Activated CD8-positive, alpha-beta memory T cell treated with anti-CD3 and anti-CD28 coated beads for 1 hour (primary cell): ENCODE measurements at regions not wholly inside any gene's neighbourhood (a gene's known extent, or its start where the extent isn't known, plus 50 kb on each side); places are given as distances from the start of the nearest gene placed in this dataset.
"Not testable (repeated sequence)": the region's sequence is repeated elsewhere in the genome, so short reads cannot be mapped to it uniquely, and the experiment has no call there.

Experiments
- DNase-seq, 2 donors: peaks; one replicate each; pipeline ENCODE4 v3.0.0-alpha.2; 2020; ENCODE audit warnings: low read depth in 1 of 2; ENCODE audit errors: extremely low read depth in 1 of 2

GRCh38 chr7:68914006-68914405, 684.3 kb upstream of the AUTS2 start:
- no peak for DNase-seq

DNA sequence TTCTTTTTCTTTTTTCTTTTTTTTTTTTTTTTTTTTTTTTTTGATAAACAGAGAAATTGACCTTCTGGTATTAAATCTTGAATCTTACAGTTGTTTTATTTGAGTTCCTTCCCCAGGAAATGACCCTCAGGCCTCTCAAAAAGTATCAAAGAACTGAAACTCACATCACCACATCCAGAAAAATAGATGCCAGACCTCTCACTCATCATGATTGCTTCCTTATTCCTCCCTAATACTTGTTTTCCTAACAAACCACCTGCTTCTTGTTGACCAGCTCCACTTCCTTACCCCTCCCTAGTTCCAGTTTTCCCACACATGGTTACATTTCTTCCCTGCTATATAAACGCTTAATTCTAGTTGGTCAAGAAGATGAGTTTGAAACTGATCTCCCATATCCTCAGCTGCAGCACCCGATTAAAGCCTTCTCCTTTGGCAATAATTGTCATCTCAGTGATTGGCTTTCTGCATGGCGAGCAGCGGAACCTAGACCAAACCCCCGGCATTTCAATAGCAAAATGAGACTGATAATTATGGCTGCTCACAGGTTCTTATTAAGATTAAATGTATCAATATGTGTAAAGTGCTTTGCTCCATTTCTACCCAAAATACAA, 681.1 kb upstream of the AUTS2 start:
- DNase-seq, result no peak

GRCh38 chr7:68918621-68919020, 679.7 kb upstream of the AUTS2 start:
- DNase-seq, result no peak

DNA sequence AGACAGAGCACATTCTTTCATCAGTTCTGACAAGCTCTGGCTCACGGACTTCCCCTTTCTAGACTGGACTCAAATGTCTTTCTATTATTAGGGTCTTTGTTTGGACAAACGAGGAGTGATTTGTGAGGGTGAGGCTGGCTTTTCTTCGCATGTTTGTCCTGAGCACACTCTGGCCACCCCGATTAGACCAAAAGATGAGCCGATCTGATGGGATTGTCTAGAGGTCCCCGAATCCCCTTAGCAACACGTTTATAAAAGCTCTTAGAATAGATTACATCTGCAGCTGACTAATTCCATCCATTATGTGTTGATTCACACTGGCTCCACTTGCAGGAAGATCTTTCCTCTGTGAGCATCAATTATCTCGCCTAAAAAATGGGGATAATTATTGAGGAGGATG, 675.4 kb upstream of the AUTS2 start:
- no peak for DNase-seq

- no peak for DNase-seq
Measured at GRCh38 chr7:68925241-68925640, 673.0 kb upstream of the AUTS2 start.

GRCh38 chr7:68929781-68930261, 668.5 kb upstream of the AUTS2 start:
- no peak for DNase-seq

DNA sequence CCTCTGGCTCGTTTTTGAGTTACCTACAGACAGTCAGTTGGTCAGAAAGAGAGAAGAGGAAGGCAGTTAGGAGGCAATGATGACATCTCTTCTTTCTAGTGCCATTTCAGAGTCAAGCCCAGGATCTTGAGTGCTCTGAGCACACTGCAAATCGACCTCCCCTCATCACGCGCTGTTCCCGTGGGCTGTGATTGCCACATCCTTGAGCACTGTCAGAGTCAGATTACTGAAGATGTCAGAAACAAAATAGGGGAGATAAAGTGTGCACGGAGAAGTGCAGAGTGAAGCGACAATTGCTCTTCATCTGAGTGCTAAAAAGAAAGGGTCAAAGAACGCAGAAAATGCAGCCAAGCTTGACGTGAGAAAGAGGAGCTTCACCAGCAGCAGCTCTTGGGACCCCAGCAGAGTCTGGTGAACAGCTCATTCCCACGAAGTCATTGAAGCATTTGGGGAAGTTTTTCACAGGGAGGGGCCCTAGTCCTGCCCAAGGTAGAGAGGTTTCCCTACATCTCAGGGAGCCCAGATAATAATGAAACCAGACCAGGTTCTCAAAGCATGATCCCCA, 661.7 kb upstream of the AUTS2 start:
- DNase-seq, result no peak

- DNase-seq, result no peak
Measured at GRCh38 chr7:68938151-68938550, 660.1 kb upstream of the AUTS2 start.

GRCh38 chr7:68943786-68944185, 654.5 kb upstream of the AUTS2 start:
- no peak for DNase-seq

DNA sequence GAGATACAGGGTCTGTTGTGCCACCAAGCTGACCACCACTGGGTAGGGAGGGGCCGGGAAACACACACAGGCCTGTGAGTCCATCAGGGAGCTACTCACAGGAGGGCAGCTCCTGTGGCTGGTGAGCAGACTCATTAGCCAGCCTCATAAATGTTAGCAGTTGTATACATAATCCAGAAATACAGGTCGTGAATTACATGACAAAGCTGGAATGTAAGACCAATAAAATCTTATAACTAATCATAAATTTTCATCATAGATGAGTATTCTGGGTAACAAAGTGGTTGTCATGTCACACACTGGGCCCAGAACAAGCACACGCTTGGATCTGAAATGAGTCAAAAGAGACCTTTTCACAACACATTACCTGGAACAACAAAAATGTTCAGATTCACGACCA, 642.6 kb upstream of the AUTS2 start:
- no peak for DNase-seq

DNA sequence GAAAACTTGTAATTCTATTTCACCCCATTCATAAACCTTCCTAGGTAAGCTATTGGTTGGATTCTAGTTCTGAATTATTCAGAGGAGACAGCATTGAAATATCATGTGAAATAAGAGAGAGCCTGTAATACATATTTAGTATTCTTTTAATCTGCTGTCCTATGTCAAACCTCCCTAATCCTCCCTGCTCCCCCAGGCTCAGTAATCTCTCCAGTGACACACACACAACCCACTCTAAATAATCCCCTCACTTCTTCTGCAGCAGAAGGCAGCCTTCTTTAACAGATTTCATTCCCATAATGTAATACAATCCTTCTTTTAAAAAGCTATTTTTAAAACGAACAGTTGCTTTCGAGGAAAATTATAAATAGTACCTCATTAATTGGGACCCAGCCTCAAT, 639.7 kb upstream of the AUTS2 start:
- DNase-seq, result no peak

GRCh38 chr7:68963552-68963951, 634.7 kb upstream of the AUTS2 start:
- no peak for DNase-seq

DNA sequence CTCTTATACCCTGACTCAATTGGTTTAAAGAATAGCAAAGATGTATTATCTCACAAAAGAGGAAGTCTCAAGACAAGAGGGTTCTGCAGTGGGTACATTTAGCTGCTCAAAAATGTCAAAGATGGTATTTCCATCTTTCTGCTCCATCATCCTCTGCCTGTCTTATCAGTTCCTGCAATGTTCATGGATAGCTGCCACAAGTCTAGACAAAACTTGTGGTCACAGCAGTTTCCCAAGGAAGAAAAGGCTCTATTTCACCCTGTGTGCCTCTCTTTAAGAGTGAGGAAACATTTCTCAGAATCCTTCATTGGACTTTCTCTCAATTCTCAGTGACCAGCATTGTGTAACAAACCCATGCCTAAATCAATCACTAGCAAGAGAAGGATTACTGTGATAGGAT, 634.2 kb upstream of the AUTS2 start:
- no peak for DNase-seq

DNA sequence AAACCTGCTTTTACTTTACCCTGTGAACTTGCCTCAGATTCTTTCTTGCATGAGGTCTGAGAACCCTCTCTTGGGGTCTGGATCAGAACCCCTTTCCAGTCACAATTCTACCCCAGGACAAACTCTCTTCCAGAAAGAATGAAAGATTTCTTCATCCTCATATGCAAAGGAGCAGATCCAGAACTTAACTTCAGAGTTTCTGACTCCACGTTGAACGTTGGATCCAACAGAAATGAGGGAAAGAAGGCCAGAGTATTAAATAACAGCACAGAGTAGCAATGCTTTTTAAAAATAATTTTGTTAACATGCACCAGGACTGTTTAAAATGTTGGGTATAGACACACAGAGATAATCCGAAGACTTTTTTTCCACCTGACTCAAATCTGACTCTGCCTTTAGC, 632.9 kb upstream of the AUTS2 start:
- no peak for DNase-seq

- DNase-seq, result no peak
Measured at GRCh38 chr7:68967598-68967997, 630.7 kb upstream of the AUTS2 start.

GRCh38 chr7:68969571-68969970, 628.7 kb upstream of the AUTS2 start:
- DNase-seq, result no peak

DNA sequence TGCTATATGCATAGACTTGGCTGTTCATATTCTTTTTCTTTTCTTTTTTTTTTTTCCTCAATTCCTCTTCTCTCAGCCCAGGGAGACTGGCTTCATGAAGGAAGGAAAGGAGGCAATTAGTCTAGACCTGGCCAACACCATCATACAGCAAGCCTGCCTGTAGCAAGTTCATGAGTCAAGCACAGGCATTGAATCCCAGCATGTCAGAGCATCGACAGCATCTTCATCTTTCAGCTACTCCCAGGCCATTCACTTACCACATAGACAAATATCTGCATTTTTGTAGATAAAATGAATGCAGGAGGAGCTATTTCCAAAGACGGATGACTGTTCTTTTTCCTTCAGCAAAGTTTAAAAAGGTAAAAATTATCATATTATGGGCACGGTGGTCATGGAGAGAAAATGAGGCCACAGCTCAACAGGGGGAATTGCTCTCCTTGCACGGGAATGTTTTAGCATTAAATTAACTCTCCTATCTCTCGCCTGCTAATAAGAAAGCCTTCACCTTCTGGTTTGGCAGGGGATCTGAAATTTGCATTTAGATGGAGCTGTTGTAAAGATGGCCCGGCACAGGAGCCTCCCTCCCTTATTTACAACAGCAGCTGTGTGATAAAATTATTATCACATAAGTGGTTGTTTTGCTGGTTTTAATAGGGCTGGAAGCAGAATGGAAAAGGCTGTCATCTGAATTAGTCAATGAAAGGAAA, 626.5 kb upstream of the AUTS2 start:
- no peak for DNase-seq

DNA sequence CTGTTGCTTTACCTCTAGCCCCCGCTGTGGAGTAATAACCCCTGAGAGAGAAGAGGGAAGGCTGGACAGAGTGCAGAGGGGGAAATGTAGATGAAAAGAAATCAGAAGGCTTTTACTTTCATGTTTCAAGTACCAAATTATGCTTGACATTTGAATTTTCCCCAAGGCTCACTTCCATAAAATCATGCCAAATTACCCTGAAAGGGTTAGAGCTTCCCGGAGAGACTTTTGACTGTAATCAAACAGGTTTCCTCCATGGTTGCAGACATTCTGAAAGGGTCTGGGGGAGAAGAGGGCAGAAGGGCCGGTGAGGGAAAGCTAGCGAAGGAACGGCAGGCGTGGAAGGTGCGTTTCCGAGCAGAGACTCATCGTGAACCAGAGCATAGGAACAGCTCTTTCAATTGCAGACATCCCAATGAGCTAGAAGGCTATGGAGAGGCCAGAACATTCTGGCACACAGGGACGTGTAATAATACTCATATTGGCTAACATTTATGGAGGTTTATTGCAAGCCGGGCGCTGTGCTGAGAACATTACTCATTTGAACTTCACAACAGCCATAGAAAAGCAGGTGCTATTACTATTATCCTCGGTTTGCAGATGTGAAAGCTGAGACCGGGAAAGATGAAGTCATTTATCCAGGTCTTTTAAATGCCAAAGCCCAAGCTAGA, 620.8 kb upstream of the AUTS2 start:
- no peak for DNase-seq

- DNase-seq, result no peak
Measured at GRCh38 chr7:68978710-68979109, 619.6 kb upstream of the AUTS2 start.

DNA sequence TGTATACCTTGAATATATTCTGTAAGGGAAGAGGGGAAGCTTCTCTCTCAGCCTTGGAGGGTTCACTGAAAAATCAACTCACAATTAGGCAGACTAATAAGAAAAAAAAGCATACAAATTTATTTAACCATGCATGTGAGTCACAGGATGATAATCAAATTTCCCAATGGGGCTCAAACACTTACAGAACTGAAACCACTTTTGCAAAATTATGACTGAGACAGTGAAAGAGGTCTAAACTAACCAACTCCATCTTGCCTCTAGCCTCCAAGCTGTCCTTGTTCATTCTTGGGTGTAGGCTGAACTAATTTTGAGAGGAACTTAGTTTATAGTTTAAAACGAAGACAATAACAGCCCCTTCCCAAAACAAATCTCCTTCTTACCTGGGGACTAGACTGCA, 618.3 kb upstream of the AUTS2 start:
- no peak for DNase-seq

DNA sequence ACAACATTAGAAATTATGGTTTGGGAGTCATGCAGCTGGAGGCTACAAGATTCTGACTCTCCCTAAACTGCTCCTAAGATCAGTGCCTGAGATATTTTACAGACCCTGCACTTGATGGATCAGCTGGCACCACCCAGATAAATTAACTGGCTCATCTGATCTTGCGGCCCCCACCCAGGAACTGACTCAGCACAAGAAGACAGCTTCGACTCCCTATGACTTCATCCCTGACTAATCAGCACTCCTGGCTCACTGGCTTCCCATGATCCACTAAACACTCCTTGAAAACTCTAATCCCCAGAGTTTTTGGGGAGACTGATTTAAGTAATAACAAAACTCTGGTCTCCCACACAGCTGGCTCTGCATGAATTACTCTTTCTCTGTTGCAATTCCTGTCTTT, 617.8 kb upstream of the AUTS2 start:
- DNase-seq, result not testable (repeated sequence)

DNA sequence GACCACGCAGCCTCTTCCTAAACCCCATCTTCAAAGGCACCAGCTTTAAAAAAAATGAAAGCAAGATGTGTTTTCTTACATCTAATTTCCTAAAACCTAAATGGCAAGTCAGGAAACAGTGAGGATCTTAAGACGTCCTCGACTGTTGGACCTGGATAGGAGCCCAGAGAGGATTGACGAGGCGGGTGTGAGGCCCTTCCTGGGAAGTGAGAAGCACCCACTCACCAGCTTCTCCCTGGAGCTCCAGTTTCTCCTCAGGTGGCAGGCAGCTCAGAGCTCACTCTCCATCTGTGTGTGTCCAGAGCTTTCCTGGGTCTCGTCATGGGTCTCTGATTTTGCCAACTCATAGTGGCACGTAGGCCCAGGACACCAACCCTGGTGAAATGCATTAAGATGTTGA, 614.0 kb upstream of the AUTS2 start:
- DNase-seq, result no peak
